Activated CD4-positive, alpha-beta memory T cell treated with anti-CD3 and anti-CD28 coated beads, Interleukin-2, amount 10 ng/mL, durations not matched to agents 7 days and 5 days (primary cell): ENCODE measurements at regions not wholly inside any gene's neighbourhood (a gene's known extent, or its start where the extent isn't known, plus 50 kb on each side); places are given as distances from the start of the nearest gene placed in this dataset.
"Not testable (repeated sequence)": the region's sequence is repeated elsewhere in the genome, so short reads cannot be mapped to it uniquely, and the experiment has no call there.

Experiments used
- CTCF ChIA-PET: fragments of 350-600 bp; sonication (Branson Sonifier 250); formaldehyde crosslinking; loops from one replicate; lab custom pipeline; 2021; ENCODE audit warnings: antibody characterized with exemption, inconsistent platforms; lab: Charles Lee
- POLR2A ChIA-PET: fragments of 350-600 bp; sonication (Branson Sonifier 250); formaldehyde crosslinking; loops from one replicate; lab custom pipeline; 2021; ENCODE audit warnings: antibody characterized with exemption; lab: Charles Lee
- DNase-seq: peaks from one replicate; pipeline ENCODE4 v3.0.0-alpha.2; 2020
- H3K27ac Mint-ChIP-seq: one replicate; pipeline ENCODE4 v1.8.0; 2021; ENCODE audit warnings: mild to moderate bottlenecking, mixed read lengths
- H3K27me3 Mint-ChIP-seq: one replicate; pipeline ENCODE4 v1.8.0; 2021; ENCODE audit warnings: mixed read lengths
- H3K36me3 Mint-ChIP-seq: one replicate; pipeline ENCODE4 v1.8.0; 2021; ENCODE audit warnings: low read depth, mixed read lengths
- H3K4me1 Mint-ChIP-seq: one replicate; pipeline ENCODE4 v1.8.0; 2021; ENCODE audit warnings: mixed read lengths
- H3K4me3 Mint-ChIP-seq: one replicate; pipeline ENCODE4 v1.8.0; 2021; ENCODE audit warnings: mild to moderate bottlenecking, mixed read lengths
- H3K9me3 Mint-ChIP-seq: one replicate; pipeline ENCODE4 v1.8.0; 2021; ENCODE audit warnings: mixed read lengths

DNA sequence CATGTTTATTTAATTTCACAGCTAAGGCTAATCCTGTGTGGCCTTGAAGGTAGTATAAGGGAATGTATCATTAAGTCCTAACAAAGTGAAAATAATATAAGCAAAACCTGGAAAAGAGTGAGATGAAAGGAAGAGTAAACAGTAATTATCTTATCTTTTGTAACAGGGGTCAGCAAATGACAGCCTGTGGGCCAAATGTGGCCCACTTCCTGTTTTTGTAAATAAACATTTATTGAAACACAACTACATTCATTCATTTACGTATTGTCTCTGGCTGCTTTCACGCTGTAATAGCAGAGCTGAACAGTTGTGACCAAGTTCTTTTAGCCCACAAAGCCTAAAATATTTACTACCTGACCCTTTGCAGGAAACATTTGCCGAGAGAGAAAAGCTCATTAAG lies 78.4 kb upstream of the HTR4 start:
- no peak overlapping the region for H3K4me3 Mint-ChIP-seq
- H3K27me3 Mint-ChIP-seq = peaks cover 12% of the 10 kb centered on the region
- peaks cover 19% of the 10 kb centered on the region for H3K4me1 Mint-ChIP-seq
- no peaks in the 10 kb centered on the region for H3K9me3 Mint-ChIP-seq
- ChIA-PET POLR2A (interaction anchor here (0.9 kb wide), 1 partner anchor 225 kb away, joined by 3 read pairs; no protein-coding TSS in a partner anchor), CTCF (interaction anchor here (0.7 to 16.0 kb wide), 21 partner anchors 8 to 536 kb away, joined by 3 to 241 read pairs (median 6); no protein-coding TSS in a partner anchor)
- DNase-seq = no peak
- H3K27ac Mint-ChIP-seq = no peak overlapping the region
- no peaks in the 10 kb centered on the region for H3K36me3 Mint-ChIP-seq

DNA sequence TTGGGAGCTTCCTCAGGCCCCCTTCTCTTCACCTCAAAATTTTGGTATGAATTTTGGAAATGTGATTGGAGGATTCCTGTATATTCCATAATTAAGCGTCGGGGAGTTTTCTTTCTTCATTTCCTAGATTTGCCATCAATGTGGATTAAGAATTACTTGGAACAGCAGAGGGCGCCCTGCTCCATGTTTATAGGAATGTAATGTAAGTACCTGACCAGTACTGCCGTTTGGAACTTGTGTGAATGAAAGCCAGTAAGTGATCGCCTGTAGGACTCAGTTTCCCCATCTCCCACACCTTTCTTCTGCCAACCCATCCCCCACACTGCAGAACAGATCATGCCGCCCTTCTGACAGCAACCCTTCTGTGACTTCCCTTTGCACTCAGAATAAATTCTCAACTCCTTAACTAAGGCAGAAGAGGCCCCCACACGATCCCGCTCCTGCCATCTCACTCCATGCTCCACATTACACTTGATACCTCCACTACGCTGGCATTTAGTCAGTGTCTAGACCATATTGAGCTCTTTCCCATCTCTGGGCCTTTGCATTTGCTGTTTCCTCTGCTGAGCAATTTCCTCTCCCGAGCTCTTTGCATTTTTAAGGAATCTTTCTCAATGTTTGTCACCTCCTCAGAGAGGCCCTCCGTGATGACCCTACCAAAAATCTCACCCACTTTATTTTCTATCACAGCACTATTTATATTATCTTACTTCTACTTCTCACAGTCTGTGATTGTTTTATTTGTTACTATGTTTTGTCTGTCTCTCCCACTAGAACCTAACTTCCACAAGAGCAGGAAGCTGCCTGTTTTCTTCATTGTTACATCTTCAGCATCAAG lies 79.5 kb upstream of the HTR4 start:
- H3K4me3 Mint-ChIP-seq = no peak overlapping the region
- ChIA-PET CTCF (interaction anchor here (0.8 to 16.0 kb wide), 18 partner anchors 7 to 385 kb away, joined by 3 to 241 read pairs (median 6); no protein-coding TSS in a partner anchor), POLR2A (no interaction called here)
- no peaks in the 10 kb centered on the region for H3K9me3 Mint-ChIP-seq
- H3K4me1 Mint-ChIP-seq = peaks cover 19% of the 10 kb centered on the region
- no peak overlapping the region for H3K27ac Mint-ChIP-seq
- DNase-seq = peak; percentile 75
- no peaks in the 10 kb centered on the region for H3K36me3 Mint-ChIP-seq
- H3K27me3 Mint-ChIP-seq = peaks cover 13% of the 10 kb centered on the region

DNA sequence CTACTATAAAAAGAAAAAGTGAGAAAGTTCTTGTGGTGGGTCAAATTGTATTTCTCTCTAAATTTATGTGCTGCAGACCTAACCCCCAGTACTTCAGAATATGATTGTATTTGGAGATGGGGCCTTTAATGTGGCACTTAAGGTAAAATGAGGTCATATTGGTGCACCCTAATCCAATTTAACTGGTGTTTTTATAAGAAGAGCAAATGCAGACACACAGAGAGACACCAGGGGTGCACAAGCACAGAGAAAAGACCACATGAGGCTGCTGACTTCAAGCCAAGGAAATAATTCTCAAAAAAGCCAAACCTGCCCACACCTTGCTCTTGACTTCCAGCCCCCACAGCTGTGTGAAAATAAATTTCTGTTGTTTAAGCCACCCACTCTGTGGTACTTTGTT lies 80.2 kb upstream of the HTR4 start:
- ChIA-PET POLR2A (no interaction called here), CTCF (interaction anchor here (1.0 to 16.0 kb wide), 7 partner anchors 8 to 381 kb away, joined by 3 to 241 read pairs (median 48); no protein-coding TSS in a partner anchor)
- Mint-ChIP-seq H3K4me1 (peaks cover 22% of the 10 kb centered on the region), H3K27ac (no peak overlapping the region), H3K36me3 (no peaks in the 10 kb centered on the region), H3K9me3 (no peaks in the 10 kb centered on the region), H3K27me3 (peaks cover 11% of the 10 kb centered on the region), H3K4me3 (no peak overlapping the region)
- DNase-seq = no peak

DNA sequence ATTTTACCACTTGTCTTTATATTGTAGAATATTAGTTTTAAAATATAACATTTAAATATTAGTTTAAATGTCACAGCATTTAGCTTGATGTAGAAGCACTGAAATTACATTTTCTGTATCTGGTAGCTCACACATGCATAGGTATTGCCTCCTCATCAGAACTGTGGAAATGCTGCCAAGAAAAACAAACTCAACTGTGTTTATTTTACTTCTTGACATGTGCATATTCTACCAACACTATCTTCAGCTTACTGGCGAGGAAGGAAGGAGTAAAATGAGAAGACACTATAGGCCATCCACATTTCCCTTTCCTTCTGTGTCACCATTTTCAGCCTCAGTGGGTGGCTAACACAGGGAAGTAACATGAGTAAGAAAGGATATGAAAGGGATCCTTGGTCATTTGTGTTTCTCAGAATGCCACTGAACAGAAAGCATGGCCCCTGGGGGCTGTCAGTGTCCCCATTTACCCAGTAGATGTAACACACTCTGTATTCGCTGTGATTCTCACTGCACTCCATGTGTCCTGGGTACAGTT lies 81.0 kb upstream of the HTR4 start:
- H3K4me1 Mint-ChIP-seq = peaks cover 29% of the 10 kb centered on the region
- no peak overlapping the region for H3K27ac Mint-ChIP-seq
- ChIA-PET POLR2A (no interaction called here), CTCF (interaction anchor here (0.6 to 16.0 kb wide), 7 partner anchors 8 to 380 kb away, joined by 3 to 241 read pairs (median 48); no protein-coding TSS in a partner anchor)
- peaks cover 11% of the 10 kb centered on the region for H3K27me3 Mint-ChIP-seq
- no peaks in the 10 kb centered on the region for H3K36me3 Mint-ChIP-seq
- no peak overlapping the region for H3K4me3 Mint-ChIP-seq
- DNase-seq = no peak
- no peaks in the 10 kb centered on the region for H3K9me3 Mint-ChIP-seq

DNA sequence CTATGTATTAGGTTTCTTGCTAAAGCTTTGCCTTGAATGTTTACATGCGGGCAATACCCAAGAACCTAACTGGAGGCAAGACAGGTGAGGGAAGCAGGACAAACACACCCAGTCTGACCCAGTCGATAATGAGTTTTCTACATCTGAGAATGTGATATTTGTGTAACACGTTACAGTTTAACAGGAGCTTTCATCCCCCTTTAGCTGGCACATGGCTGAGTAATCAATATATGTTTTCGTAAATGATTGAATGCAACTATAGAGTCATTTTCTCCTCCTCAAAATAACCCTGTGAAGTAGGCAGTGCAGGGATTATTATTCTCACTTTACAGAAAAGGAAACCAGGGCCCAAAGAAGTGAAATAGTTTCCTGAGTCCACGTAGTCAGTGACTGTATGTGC lies 84.7 kb upstream of the HTR4 start:
- Mint-ChIP-seq H3K9me3 (no peaks in the 10 kb centered on the region), H3K27me3 (peaks cover 14% of the 10 kb centered on the region), H3K4me3 (no peak overlapping the region), H3K4me1 (peaks cover 10% of the 10 kb centered on the region), H3K27ac (no peak overlapping the region), H3K36me3 (no peaks in the 10 kb centered on the region)
- no peak for DNase-seq
- CTCF ChIA-PET = interaction anchor here (0.8 to 16.0 kb wide), 8 partner anchors 7 to 398 kb away, joined by 3 to 241 read pairs (median 26); no protein-coding TSS in a partner anchor
- POLR2A ChIA-PET = no interaction called here

DNA sequence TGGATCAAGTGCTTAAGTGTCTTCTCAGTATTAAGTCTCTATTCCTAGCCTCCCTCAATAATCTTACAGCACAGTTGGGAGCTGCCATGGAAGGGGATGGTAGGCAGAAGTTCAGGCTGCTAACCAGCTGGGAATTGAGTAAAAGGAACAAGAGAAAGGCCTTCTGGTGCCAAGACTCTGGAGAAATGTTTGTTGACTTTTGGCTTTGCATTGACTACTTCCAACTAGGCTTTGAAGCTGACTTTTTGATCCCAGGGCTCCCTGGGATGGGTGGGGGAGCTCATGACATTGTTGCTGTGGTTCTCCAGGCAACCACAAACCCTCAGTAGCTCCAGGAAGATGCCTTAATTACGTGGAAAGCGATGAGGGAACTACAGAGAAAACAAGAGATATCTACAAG lies 85.2 kb upstream of the HTR4 start:
- no peak overlapping the region for H3K4me3 Mint-ChIP-seq
- no peak for DNase-seq
- CTCF ChIA-PET = interaction anchor here (0.7 to 16.0 kb wide), 10 partner anchors 8 to 397 kb away, joined by 3 to 241 read pairs (median 4); no protein-coding TSS in a partner anchor
- POLR2A ChIA-PET = no interaction called here
- no peaks in the 10 kb centered on the region for H3K36me3 Mint-ChIP-seq
- peaks cover 10% of the 10 kb centered on the region for H3K4me1 Mint-ChIP-seq
- H3K27me3 Mint-ChIP-seq = peaks cover 14% of the 10 kb centered on the region
- no peak overlapping the region for H3K27ac Mint-ChIP-seq
- H3K9me3 Mint-ChIP-seq = no peaks in the 10 kb centered on the region

DNA sequence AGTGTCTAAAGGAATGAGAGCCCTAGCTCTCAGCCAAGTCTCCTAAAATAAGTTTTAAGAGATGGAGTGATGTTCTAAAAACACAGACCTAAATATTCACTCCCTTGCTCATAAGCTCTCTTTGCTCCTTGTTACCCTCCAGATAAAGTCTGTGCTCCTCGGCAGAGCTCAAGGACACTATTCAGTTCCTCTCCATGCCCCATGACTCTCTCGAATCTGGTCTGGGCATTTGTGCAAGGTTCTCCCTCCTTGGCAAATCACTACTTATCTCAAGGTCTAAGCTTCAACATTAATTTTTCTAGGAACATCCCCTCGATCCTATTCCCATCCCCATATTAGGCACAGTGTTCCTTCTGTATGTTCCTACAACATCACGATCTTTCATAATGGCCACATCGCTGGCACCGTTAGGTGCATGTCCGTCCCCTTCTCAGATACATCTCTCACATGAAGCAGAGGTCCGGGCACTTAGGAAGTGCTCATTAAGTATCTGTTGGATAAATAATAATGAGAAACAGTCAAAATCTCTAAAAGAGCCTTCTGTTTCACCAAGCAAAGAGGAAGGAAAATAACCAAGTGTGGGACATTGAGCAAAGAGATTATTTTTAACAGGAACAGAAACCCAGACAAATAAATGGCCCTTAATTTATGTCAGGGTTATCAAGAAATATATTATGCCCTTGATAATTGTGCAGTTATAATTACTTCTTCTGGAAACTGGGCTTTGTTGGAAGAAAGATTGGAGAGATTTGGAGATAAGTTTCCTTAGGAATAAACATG lies 85.9 kb upstream of the HTR4 start:
- H3K4me1 Mint-ChIP-seq = peaks cover 10% of the 10 kb centered on the region
- no peak for DNase-seq
- H3K36me3 Mint-ChIP-seq = no peaks in the 10 kb centered on the region
- H3K27me3 Mint-ChIP-seq = peaks cover 9% of the 10 kb centered on the region
- ChIA-PET CTCF (interaction anchor here (0.7 to 16.0 kb wide), 20 partner anchors 9 to 396 kb away, joined by 3 to 241 read pairs (median 6); no protein-coding TSS in a partner anchor), POLR2A (no interaction called here)
- H3K4me3 Mint-ChIP-seq = no peak overlapping the region
- H3K9me3 Mint-ChIP-seq = no peaks in the 10 kb centered on the region
- H3K27ac Mint-ChIP-seq = no peak overlapping the region

DNA sequence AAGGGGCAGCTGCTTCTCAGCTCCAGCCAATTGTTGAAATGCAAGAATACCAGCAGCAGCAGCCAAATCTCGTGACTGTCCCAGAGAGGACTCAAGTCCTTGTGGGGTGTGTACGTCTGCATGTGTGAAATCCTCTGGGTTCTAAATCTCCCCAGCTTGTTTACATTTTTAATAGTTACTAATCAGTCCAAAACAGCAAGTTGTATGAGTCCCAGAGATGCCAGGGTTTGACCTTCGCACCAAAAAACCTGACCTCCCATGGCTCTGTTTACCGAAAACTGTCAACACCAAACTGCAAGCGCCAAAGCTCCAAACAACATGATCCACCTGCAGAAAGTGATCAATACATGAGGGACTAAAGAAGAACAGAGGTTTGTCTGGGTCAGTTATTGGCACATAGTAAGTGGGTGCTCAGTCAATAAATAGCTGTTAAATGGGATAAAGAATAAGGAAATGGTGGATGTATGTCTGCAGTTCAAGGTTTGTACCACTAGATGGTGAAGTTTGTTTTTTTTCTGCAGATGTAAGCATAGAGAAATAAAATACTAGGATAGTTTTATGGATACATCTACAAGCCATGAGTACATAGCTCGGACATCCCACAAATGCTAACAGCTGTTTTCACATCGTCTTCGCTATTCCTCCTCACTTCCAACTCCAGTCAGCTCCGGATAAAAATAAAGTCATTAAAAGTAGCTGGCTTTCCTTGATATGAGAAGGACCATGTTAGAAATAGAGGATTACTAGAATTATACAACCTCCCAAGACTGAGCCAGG lies 85.3 kb upstream of the ADRB2 start:
- no peak for DNase-seq
- Mint-ChIP-seq H3K27me3 (peaks cover 9% of the 10 kb centered on the region), H3K27ac (no peak overlapping the region), H3K9me3 (no peaks in the 10 kb centered on the region), H3K4me1 (peaks cover 10% of the 10 kb centered on the region), H3K4me3 (no peak overlapping the region), H3K36me3 (no peaks in the 10 kb centered on the region)
- POLR2A ChIA-PET = interaction anchor here (0.6 kb wide), 1 partner anchor 294 kb away, joined by 3 read pairs; no protein-coding TSS in a partner anchor
- CTCF ChIA-PET = interaction anchor here (0.7 to 16.0 kb wide), 31 partner anchors 9 to 374 kb away, joined by 3 to 241 read pairs (median 4); no protein-coding TSS in a partner anchor

DNA sequence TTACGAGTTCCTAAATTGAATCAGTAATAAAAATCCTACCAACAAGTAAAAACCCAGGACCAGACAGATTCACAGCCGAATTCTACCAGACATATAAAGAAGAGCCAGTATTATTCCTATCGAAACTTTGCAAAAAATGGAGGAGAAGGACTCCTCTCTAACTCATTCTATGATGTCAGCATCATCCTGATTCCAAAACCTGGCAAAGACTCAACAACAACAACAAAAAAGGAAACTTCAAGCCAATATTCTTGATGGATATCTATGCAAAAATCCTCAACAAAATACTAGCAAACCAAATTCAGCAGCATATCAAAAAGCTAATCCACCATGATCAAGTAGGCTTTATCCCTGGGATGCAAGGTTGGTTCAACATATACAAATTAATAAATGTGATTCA lies 84.6 kb upstream of the ADRB2 start:
- H3K4me3 Mint-ChIP-seq, H3K27ac Mint-ChIP-seq, H3K9me3 Mint-ChIP-seq, H3K36me3 Mint-ChIP-seq, POLR2A ChIA-PET, DNase-seq, H3K27me3 Mint-ChIP-seq: not testable (repeated sequence)
- CTCF ChIA-PET = interaction anchor here (0.7 to 16.0 kb wide), 26 partner anchors 10 to 373 kb away, joined by 3 to 241 read pairs (median 4); no protein-coding TSS in a partner anchor
- peaks cover 10% of the 10 kb centered on the region for H3K4me1 Mint-ChIP-seq

DNA sequence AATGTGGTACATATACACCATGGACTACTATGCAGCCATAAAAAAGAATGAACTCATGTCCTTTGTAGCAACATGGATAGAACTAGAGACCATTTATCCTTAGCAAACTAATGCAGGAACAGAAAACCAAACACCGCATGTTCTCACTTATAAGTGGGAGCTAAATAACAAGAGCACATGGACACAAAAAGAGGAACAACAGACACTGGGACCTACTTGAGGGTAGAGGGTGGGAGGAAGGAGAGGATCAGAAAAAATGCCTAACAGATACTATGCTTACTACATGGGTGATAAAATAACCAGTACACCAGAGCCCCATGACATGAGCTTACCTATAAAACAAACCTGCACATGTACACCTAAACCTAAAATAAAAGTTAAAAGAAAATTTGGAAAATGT lies 82.0 kb upstream of the ADRB2 start:
- POLR2A ChIA-PET, H3K36me3 Mint-ChIP-seq, H3K27me3 Mint-ChIP-seq, DNase-seq, H3K4me3 Mint-ChIP-seq, H3K27ac Mint-ChIP-seq, H3K9me3 Mint-ChIP-seq, H3K4me1 Mint-ChIP-seq: not testable (repeated sequence)
- CTCF ChIA-PET = interaction anchor here (1.1 to 16.0 kb wide), 6 partner anchors 13 to 370 kb away, joined by 4 to 241 read pairs (median 4); no protein-coding TSS in a partner anchor

DNA sequence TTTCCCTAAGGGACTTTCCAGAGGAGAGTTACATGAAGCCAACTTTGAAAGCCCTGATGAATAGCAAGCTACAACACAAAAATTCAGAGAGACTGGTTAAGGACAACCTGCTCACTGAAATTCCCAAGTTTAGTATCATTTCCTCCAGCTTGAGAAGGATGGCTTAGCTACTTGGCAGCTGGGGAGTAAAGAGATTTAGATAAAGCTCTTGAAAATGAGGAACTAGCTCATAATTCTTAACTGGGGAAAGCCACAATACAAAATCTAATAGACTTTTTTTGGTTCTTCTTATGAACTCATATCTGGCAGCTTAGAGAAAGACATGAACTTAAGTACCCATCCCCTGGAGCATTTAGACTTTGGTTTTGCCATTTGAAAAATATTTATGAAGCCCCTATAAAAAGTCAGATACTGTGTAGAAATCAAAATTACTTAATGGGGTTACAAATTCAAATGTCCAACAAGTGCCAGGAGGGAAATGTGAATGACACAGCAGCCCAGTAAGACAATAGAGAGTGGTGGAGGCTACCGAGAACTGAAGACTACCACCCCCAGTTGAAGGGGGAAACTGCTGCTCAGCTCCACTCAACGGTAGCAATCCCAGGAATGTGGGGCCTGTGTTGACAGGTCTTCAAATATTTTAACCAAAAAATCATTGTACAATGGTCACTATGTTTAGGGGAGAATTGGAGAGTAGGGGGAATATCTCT lies 79.4 kb upstream of the ADRB2 start:
- Mint-ChIP-seq H3K36me3 (no peaks in the 10 kb centered on the region), H3K4me3 (no peak overlapping the region), H3K9me3 (no peaks in the 10 kb centered on the region), H3K4me1 (no peaks in the 10 kb centered on the region), H3K27ac (no peak overlapping the region), H3K27me3 (peaks cover 8% of the 10 kb centered on the region)
- POLR2A ChIA-PET = interaction anchor here (0.6 kb wide), 1 partner anchor 1119 kb away, joined by 4 read pairs; no protein-coding TSS in a partner anchor
- no peak for DNase-seq
- CTCF ChIA-PET = interaction anchor here (1.1 to 2.8 kb wide), 2 partner anchors 16 to 211 kb away, joined by 3 to 8 read pairs; no protein-coding TSS in a partner anchor
